ENCODE measurements at regions not wholly inside any gene's neighbourhood (a gene's known extent, or its start where the extent isn't known, plus 50 kb on each side); places are given as distances from the start of the nearest gene placed in this dataset.
A peak's percentile ranks its signal among the peaks of the same experiment; 100 is the strongest.

DNA sequence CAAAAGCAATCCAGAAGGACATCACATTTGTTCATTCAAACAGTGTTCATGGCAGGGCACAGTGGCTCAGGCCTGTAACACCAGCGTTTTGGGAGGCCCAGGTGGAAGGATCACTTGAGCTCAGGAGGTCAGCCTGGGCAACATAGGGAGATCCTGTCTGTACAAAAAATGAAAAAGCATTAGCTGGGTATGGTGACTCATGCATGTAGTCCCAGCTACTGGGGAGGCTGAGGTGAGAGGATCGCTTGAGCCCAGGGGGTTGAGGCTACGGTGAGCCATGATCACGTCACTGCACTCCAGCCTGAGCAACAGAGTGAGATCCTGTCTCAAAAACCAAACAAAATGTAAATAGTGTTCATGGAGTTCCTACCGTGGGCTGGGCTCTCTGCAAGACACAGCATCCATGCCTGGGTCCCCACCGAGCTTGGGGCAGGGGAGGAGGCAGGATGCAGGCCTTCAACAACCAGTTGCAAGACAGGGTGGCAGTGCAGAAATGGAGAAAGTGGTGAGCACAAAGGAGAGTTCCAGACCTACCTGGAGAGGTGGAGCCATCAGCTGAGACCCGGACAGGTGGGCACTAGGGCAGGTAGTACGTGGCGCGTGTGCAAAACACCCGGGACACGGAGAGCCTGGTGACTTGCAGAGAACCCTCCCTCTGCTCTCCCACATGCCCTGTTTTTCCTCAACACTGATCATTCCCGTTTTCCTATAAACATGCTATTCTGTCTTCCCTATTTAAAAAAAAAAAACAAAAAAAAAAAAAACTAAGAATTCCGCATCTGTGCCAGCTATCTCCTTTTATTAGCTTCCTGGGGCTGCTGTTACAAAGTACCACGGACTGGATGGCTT lies 138.9 kb downstream of the TOMM20 start:
- DNase-seq (ENCODE audit: low read depth in 2 of 2) = no peak

DNA sequence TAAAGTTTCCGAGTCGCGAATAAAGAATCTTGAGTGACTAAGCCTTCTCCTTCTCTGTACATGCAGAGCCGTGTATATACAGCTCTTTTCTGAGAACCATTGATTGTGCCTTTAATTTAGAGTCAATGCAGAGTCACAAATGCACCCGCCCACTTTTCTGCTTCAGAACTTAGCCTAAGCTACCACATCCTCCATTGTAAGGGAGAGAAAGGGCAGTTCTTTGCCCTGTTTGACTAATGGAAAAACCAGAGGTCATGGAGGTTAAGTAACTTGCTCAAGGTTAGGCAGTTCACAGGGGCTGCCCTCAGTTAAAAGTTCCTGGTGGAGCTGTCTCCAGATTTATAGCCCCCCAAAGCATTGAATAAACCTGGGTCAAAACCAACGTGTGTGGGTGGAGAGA lies 139.6 kb downstream of the TOMM20 start:
- no peak for DNase-seq (ENCODE audit: low read depth in 2 of 2)

DNA sequence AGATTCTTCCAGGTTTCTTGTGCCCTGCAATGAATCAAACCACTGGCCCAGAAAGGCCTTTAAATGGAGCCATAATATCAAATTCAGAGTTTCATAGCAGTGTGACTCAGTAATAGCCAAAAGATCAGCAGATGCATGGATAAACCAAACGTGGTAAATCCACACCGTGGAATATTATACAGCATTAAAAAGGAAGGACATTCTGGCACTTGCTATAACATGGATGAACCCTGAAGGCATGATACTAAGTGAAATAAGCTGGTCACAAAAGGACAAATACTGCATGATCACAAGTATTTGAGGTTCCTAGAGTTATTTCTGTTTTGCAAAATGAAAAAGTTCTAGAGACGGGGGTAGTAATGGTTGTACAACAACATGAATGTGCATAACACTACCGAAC lies 140.1 kb downstream of the TOMM20 start:
- no peak for DNase-seq (ENCODE audit: low read depth in 2 of 2)

DNA sequence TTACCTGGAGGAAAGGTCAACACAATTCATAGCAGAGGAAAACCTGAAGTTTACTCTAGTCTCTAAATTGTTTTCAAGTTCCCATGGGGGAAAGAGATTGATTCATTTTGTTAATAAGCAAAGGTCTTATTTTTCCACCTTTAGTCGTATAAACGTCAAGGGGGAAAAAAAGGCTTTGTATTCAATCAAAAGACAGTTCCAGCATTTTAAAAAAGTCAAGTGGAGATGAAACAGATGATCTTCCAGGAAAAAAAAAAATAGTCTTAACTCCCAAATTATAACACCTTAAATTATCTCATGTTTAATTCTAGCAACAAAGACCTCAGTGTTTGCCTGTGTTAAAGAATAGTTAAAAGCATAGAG lies 140.5 kb downstream of the TOMM20 start:
- no peak for DNase-seq (ENCODE audit: low read depth in 2 of 2)

GRCh38 chr1:234987415-234988154 lies 141.1 kb downstream of the TOMM20 start:
- DNase-seq (ENCODE audit: low read depth in 2 of 2) = no peak

- DNase-seq (ENCODE audit: low read depth in 2 of 2) = no peak
These were observed 141.8 kb downstream of the TOMM20 start for GRCh38 chr1:234986750-234987414.

DNA sequence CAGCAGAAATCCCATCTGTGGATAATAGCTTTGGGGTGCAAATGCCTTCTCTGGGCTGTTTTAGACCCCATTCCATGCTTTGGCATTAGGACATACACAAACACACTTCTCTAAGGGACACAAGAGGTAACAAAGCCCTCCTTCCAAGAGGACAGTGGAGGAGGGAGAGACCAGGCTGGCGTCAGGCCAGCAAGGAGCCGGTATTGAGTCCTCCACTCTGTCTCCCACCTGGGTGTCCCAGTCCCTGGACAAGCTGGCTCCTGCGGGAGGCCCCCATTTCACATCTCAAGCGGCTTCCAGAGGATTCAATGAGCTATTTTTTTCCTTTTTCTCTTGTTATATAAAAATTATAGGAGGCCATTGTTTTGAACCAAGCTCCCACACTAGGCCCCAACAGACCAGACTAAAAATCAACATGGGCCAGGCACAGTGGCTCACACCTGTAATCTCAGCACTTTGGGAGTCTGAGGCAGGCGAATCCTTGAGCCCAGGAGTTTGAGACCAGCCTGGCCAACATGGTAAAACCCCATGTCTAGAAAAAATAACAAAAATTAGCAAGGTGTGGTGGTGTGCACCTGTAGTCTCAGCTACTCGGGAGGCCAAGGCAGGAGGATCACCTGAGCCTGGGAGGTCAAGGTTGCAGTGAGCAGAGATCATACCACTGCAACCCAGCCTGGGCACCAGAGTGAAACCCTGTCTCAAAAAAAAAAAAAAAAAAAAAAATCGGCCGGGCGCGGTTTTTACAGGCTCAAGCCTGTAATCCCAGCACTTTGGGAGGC lies 142.9 kb downstream of the TOMM20 start:
- DNase-seq (ENCODE audit: low read depth in 2 of 2) = no peak

DNA sequence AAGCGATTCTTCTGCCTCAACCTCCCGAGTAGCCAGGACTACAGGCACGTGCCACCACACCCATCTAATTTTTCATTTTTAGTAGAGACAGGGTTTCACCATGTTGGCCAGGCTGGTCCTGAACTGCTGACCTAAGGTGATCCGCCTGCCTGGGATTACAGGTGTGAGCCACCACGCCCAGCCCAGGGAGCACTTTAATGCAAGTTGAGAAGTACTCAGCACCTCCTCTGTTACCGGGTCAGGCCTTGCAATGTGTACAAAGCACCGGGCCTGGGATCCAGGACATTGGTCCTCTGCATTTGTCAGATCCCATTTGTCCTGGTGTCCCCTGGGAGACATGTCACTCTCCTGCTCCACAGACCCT lies 143.6 kb downstream of the TOMM20 start:
- DNase-seq (ENCODE audit: low read depth in 2 of 2) = no peak

GRCh38 chr1:234983564-234984238 lies 144.9 kb downstream of the TOMM20 start:
- no peak for DNase-seq (ENCODE audit: low read depth in 2 of 2)

- no peak for DNase-seq (ENCODE audit: low read depth in 2 of 2)
These were observed 146.9 kb downstream of the TOMM20 start for GRCh38 chr1:234981758-234982157.

GRCh38 chr1:234980645-234981396 lies 147.8 kb downstream of the TOMM20 start:
- peak; percentile 49 to 74 for DNase-seq (ENCODE audit: low read depth in 2 of 2)

DNA sequence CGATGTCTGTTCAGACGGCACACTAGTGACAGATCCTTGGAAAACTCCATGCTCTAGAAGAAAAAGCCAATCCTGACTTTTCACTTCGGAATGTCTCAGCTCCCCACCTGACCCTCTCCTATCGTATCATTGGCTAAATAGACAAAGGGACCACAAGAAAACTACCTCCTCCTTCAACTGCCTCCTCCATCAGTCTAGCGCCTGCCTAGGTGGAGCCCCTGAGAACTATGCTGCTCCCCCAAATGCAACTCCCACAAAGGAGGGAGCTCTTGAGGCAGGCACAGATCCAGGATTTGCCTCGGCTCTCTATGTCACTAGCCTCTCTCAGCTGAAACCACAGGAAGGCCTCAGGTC lies 148.4 kb downstream of the TOMM20 start:
- DNase-seq (ENCODE audit: low read depth in 2 of 2) = no peak

DNA sequence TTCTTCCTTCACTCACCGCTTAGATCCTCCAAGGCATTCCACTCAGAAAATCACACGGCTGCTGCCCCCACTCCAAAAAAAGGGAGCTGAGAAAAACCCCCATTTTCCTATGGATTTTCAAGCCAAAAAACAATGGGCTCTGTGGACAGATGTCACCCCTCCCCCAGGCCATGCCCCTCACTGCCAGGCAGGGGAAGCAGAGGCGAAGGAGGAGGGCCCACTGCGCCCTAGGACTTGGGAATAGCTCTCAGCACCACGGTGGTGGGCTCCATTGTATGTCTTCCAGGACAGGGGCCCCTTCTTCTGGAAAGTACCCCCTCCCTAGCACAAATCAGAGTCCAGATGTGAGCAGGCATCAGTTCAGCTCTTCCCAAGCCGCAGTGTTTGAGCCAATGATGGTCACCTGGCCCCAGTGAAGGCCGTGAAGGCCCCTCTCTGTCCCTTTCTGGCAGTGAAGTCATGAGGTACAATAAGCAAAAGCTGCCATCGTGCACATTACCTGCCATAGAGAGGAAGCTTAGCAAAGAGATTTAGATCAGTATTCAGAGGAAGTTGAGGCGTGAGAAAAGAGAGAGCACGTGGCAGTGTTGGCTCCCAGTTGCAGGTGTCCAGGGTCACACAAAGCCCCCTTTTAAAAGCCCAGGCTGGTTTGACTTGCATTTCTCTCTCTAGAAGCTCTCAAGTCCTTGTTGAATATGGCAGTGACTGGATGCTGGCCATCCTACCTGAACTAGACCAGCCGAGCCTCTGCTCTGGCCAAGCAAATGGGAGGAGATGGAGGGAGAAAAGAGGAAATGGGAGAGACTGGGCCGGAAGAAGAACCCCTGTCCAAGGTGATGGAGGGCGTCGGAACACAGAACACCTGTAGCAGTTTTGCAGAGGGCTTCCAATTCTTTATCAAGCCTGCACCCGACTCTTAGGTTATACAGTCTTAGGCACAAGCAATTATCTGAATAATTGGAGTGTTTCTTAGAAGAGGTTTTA lies 149.0 kb downstream of the TOMM20 start:
- no peak for DNase-seq (ENCODE audit: low read depth in 2 of 2)

GRCh38 chr1:234978397-234979295 lies 150.0 kb downstream of the TOMM20 start:
- peak in 1 of 2 donors; percentile 48 for DNase-seq (ENCODE audit: low read depth in 2 of 2)

- DNase-seq (ENCODE audit: low read depth in 2 of 2) = no peak
These were observed 150.7 kb downstream of the TOMM20 start for GRCh38 chr1:234977875-234978396.

GRCh38 chr1:234976861-234977680 lies 151.6 kb downstream of the TOMM20 start:
- DNase-seq (ENCODE audit: low read depth in 2 of 2) = no peak

Measured in activated CD8-positive, alpha-beta memory T cell treated with anti-CD3 and anti-CD28 coated beads for 4 hours (primary cell).